ENCODE measurements at regions not wholly inside any gene's neighbourhood (a gene's known extent, or its start where the extent isn't known, plus 50 kb on each side); places are given as distances from the start of the nearest gene placed in this dataset.
A peak's percentile ranks its signal among the peaks of the same experiment; 100 is the strongest.
"Not testable (repeated sequence)": the region's sequence is repeated elsewhere in the genome, so short reads cannot be mapped to it uniquely, and the experiment has no call there.

DNA sequence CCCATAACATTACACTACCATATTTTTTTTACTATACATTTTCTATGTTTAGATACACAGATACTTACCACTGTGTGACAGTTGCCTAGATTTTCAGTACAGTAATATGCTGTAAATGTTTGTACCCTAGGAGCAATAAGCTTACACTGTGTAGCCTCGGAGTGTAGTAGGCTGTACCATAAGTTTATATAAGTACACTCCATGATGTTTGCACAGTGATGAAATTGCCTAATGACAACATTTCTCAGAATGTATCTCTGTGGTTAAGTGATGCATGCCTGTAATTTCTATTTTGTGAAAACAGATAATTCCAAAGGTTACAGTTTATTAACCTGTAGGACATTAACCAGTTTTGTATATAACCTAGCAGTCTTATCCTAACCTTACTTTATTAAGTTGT, 128.1 kb upstream of the RBMS1 start:
- no peaks in the 10 kb centered on the region for H3K36me3 ChIP-seq (replicated peaks)
- H3K4me3 ChIP-seq (ENCODE audit: low read depth, low read length), result no peak overlapping the region
- no peak for DNase-seq
- in situ Hi-C loops (cut with HindIII; ENCODE audit: low pct_ligation_motif_present, low sequenced_read_pairs), result no loop called here
- H3K27ac ChIP-seq, result no peak overlapping the region
- TF ChIP-seq, protein P1, sequence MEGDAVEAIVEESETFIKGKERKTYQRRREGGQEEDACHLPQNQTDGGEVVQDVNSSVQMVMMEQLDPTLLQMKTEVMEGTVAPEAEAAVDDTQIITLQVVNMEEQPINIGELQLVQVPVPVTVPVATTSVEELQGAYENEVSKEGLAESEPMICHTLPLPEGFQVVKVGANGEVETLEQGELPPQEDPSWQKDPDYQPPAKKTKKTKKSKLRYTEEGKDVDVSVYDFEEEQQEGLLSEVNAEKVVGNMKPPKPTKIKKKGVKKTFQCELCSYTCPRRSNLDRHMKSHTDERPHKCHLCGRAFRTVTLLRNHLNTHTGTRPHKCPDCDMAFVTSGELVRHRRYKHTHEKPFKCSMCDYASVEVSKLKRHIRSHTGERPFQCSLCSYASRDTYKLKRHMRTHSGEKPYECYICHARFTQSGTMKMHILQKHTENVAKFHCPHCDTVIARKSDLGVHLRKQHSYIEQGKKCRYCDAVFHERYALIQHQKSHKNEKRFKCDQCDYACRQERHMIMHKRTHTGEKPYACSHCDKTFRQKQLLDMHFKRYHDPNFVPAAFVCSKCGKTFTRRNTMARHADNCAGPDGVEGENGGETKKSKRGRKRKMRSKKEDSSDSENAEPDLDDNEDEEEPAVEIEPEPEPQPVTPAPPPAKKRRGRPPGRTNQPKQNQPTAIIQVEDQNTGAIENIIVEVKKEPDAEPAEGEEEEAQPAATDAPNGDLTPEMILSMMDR (IDR thresholded peaks at IDR 0.05; ENCODE audit: low read depth, low read length, missing control alignments), result no peak
- no peaks in the 10 kb centered on the region for H3K27me3 ChIP-seq (replicated peaks)

DNA sequence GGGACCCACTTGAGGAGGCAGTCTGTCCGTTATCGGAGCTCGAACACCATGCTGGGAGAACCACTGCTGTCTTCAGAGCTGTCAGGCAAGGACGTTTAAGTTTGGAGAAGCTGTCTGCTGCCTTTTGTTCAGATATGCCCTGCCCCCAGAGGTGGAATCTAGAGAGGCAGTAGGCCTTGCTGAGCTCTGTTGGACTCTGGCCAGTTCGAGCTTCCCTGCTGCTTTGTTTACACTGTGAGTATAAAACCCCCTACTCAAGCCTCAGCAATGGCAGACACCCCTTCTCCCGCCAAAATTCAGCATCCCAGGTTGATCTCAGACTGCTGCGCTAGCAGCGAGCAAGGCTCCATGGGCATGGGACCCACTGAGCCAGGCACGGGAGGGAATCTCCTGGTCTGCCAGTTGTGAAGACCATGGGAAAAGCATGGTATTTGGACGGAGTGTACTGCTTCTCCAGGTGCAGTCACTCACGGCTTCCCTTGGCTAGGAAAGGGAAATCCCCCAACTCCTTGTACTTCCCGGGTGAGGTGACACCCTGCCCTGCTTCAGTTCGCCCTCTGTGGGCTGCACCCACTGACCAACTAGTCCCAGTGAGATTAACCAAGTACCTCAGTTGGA, 134.5 kb upstream of the RBMS1 start:
- DNase-seq; H3K27ac ChIP-seq; H3K27me3 ChIP-seq (replicated peaks); in situ Hi-C loops (cut with HindIII; ENCODE audit: low pct_ligation_motif_present, low sequenced_read_pairs); H3K4me3 ChIP-seq (ENCODE audit: low read depth, low read length); H3K36me3 ChIP-seq (replicated peaks): not testable (repeated sequence)
- TF ChIP-seq, protein P1 (IDR thresholded peaks at IDR 0.05; ENCODE audit: low read depth, low read length, missing control alignments), result peak; percentile 7

DNA sequence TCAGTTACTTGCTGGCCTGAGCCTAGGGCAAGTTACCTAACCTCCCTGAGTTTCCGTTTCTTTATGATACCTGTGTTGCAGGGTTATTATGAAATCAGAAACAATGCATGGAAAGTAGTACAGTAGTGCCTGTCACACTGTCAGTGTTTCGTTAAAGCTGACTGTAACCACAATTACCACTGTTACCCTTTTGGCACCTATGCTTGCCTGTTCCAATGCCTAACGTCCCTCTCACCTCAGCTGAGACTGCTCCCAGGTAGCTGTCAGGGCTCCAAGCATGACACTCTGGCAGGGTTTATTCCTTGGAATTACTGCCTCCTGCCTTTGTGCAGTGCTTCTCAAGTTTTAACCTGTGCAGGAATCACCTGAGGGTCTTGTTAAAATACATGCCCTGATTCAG, 135.2 kb upstream of the RBMS1 start:
- Histone ChIP-seq H3K27me3 (replicated peaks) (no peaks in the 10 kb centered on the region), H3K27ac (no peak overlapping the region), H3K4me3 (ENCODE audit: low read depth, low read length) (no peak overlapping the region), H3K36me3 (replicated peaks) (no peaks in the 10 kb centered on the region)
- TF ChIP-seq, protein P1 (IDR thresholded peaks at IDR 0.05; ENCODE audit: low read depth, low read length, missing control alignments), result no peak
- no peak for DNase-seq
- in situ Hi-C loops (cut with HindIII; ENCODE audit: low pct_ligation_motif_present, low sequenced_read_pairs), result no loop called here

DNA sequence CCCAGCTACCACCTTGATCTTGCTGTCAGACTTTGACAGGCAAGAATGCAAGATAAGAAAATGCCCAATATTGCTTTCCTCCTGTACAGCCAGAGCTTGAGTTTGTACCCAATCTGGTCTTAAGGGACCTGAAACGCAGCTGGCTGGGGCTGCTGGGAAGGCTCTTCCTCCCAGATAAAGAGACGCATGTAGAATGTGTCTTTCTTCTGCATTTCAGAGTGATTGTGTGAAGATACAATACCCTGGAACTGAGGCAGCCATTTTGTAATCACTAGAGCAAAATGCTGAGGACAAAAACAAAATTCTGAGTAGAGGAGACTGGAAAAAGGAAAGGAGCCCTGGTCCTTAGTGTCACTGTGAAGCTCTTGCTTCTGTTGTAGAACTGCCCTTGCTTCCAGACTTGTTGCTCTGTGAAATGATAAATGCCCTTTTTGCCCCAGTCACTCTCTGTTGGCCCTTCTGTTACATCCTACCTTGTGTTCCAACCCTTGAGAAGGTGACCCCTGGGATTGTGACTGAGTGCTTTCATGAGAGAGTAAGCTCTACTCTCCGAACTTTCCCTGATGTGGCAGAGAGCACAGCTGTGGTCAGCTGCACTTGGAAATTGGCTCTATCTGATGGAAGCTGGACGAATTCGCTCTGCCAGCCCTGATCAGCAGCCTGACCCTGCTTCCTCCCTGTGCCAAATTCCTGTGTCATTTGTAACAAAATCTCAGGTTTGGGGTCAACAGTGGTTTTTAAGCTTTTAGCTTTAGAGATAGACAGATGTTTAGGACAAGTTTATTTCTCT, 137.4 kb upstream of the RBMS1 start:
- no peaks in the 10 kb centered on the region for H3K27me3 ChIP-seq (replicated peaks)
- H3K4me3 ChIP-seq (ENCODE audit: low read depth, low read length), result no peak overlapping the region
- no peak overlapping the region for H3K27ac ChIP-seq
- TF ChIP-seq, protein P1 (IDR thresholded peaks at IDR 0.05; ENCODE audit: low read depth, low read length, missing control alignments), result no peak
- in situ Hi-C loops (cut with HindIII; ENCODE audit: low pct_ligation_motif_present, low sequenced_read_pairs), result no loop called here
- H3K36me3 ChIP-seq (replicated peaks), result no peaks in the 10 kb centered on the region
- DNase-seq, result no peak

DNA sequence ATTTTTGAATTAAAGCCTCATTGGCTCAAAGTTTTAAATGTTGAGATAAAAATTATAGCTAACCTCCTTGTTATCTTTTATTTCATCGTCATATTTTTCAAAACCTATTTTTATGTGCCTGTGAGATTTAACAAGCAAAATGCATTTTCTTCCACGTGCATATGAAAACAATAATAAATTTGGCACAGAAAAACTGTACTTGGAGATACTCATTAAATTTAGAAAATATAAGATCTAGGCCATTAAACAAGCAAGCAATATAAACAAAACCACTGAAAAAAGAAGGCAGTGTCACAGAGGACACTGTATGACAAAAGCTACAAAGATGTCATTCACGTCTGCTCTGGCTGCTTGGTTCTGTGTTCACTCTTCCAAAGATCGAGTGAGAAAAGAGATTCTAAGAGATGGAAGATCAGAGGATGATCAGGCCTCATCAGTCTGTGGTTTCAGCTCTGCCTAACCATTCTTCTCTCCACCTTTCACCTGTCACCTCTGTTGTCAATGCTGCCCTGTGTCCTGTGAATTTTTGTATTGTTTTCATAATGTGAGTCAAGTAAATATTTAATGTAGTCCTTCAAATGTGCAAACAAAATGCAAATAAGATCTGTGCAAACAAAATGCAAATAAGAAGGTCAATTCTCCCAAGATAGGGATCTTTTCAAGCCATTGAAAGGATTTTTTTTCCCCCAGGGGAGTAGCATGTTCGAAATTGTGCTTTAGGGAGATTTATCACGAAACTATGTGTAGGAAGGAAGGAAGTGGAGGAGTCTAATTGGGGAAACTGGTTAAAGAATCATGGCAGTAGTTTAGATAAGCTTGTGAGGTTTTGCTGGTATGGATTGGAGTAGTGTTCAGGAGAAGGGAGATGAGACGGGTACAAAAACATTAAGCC, 138.7 kb upstream of the RBMS1 start:
- Histone ChIP-seq H3K4me3 (ENCODE audit: low read depth, low read length) (no peak overlapping the region), H3K36me3 (replicated peaks) (no peaks in the 10 kb centered on the region), H3K27ac (no peak overlapping the region), H3K27me3 (replicated peaks) (no peaks in the 10 kb centered on the region)
- no peak for DNase-seq
- in situ Hi-C loops (cut with HindIII; ENCODE audit: low pct_ligation_motif_present, low sequenced_read_pairs), result no loop called here
- TF ChIP-seq, protein P1 (IDR thresholded peaks at IDR 0.05; ENCODE audit: low read depth, low read length, missing control alignments), result no peak
